Fibroblast of skin of abdomen (primary cell): ENCODE measurements at regions not wholly inside any gene's neighbourhood (a gene's known extent, or its start where the extent isn't known, plus 50 kb on each side); places are given as distances from the start of the nearest gene placed in this dataset.

Experiments
- DNase-seq: peaks from one replicate; pipeline ENCODE4 v3.0.0-alpha.2; 2013

DNA sequence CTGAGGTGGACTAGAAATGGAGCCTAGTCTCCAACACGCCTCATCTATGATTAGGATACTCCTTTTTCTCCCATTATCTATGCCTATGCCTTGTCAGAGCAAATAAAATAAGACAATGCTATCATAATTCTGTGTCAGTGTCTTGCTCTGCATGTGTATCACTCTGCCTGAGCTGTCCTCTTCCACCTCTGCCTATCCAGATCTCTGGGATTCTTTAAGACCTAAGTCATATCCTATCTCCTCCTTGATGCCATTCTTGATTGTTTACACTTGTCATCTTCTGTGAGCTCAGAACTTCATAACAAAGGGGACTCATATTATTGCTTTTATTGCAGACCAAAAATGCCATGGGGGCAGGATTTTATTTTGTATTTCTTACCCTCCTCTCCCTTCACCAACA, 351.2 kb upstream of the C9orf72 start:
- peak; percentile 10 for DNase-seq

GRCh38 chr9:27925815-27926214, 352.5 kb upstream of the C9orf72 start:
- no peak for DNase-seq

- no peak for DNase-seq
Measured at GRCh38 chr9:27929841-27930240, 356.6 kb upstream of the C9orf72 start.

DNA sequence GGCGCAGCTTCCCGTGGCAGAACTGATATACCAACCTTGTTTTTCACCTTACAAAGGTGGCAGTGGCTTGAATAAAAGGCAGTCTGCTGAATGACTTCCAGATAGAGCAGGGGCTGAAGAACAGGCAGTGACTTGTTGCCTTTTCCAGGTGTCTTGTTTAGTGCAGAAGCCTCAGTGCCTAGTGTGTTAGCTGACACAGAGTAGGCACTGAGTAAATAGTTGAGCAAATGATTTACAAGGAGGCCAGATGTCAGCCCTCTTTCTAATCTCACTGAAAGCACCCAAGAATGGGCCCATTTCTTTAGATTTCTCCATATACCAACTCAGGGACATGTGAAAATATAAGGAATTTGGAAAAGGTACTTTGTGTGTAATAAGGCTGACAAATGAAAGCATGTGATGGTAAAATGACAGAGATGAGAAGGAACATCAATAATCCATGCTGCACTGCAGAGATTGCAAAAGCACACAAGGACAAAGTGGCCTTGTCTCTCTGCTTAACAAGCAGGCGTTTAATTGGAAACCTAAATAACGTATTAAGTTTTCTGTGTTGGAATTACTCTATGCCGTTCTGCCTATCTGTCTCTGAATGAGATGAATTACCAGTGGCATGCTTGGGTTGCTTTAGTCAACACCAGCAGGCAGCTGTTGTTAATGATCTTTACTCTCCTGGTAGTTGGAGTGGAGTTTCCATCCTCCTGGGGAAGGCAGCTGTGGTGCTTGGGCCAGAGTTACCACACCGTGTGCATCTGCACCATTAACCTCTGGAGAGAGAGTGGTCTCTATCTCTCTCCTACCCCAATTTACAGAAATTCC, 360.1 kb upstream of the C9orf72 start:
- no peak for DNase-seq

DNA sequence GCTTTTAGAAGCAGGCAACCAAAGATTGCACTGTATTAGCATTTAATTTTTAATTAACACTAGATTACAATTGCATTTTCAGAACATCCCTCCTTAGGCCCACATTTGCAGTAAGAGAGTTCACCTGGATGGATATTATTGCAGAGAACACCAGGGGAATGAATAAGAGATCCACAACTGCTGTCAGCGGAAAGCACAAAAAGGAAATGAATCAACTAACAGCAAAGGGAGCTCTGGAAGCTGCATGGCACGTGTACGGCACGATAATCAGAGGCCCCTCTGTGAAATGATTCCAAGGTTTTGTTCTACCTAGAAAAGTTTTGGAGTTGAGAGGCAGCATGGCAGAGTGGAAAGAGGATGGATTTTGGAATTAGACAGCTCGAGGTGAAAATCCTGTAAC, 361.2 kb upstream of the C9orf72 start:
- no peak for DNase-seq

DNA sequence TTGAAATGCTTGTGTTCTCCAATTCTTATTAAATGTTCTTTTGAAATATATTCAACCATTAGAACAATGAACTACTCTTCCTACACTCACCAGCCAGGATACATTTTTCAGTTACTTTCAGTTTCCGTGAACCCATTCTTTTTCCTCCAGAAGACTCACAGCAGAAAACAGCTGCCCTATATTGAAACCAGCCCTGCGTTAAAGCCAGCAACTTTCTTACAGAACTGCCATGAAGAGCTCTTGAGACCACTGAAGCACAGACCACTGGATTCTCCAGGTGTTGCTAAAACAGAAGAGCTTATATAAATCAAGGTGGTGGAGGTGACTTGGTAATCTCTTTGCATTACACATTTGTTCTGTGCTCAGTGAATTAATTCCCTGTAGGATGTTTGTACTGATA, 365.9 kb upstream of the C9orf72 start:
- no peak for DNase-seq

- no peak for DNase-seq
Measured at GRCh38 chr9:27940535-27940934, 367.3 kb upstream of the C9orf72 start.

DNA sequence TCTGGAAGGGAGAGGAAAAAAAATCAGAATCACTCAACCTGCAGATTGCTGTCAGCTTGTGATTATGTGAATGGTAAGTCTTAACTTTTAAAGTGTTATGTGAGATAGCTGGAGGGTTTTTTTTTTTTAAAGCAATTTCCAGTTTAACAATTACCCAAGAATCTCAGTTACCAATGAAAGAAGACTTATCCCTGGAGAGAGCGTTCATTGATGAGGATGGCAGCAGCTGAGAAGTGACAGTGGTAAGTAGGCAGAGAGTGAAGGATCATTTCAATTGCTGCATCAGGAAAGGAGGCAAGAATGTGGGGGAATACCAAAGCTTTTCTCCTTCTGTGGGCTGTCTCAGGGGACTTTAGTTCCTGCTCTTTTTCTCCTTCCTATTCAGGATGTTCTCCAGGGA, 370.2 kb upstream of the C9orf72 start:
- DNase-seq: no peak

DNA sequence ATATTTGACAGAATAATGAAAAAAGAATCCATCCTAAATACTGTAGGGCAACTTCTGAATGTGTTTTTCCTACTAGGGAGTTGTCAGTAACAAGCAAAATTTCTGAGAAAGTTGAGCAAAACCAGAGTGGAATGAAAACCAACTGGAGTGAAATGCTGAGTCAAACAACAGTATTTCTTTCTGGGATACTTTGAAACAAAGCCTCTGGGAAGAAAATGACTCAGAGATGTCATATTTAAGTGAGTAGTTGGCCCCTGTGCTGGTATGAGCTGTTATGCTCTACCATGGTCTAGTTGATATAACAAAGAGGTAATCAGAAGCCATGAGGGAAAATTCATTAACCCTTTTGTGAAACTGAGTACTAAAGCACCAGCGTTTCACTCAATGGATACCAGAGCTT, 372.1 kb upstream of the C9orf72 start:
- peak; percentile 78 for DNase-seq

- no peak for DNase-seq
Measured at GRCh38 chr9:27950382-27950781, 377.1 kb upstream of the C9orf72 start.

DNA sequence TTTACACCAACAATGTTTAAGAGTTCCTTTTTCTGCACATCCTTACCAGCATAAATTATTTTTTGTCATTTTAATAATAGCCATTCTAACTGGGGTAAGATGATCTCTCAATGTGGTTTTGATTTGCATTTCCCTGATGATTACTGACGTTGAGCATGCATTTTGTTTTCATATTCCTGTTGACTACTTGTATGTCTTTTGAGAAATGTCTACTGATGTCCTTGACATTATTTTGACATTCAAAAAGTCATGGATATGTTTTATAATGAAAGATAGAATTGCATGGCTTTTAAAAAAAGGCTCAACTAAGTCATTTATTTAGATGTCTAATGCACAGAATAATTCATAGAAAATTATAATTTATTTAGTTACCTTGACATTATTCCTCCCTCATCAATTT, 381.6 kb upstream of the C9orf72 start:
- no peak for DNase-seq

- DNase-seq: no peak
Measured at GRCh38 chr9:27963836-27964235, 390.6 kb upstream of the C9orf72 start.

GRCh38 chr9:27967210-27967609, 393.9 kb upstream of the C9orf72 start:
- DNase-seq: no peak

DNA sequence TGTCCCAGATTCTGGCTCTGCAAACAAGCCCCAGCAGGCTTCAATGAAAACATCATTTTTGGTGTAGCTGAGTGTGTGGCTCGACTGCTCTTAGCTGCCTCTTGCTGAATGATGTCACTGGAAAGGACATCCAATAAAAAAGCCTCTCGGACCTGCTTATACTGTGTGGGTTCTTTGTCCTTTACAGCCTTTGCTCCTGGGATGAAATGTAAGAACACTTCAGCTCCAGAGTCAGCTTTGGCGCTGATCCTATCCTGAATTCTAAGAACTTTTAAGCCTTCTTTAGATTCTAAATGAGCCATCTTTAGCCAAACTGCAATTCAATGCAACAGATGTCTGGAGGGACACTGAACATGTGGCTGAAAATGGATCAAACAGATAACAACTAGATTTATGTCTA, 404.6 kb upstream of the C9orf72 start:
- no peak for DNase-seq

GRCh38 chr9:27985714-27986113, 412.4 kb upstream of the C9orf72 start:
- DNase-seq: no peak

- no peak for DNase-seq
Measured at GRCh38 chr9:27990524-27990923, 417.2 kb upstream of the C9orf72 start.

- no peak for DNase-seq
Measured at GRCh38 chr9:27991221-27991620, 417.9 kb upstream of the C9orf72 start.

- no peak for DNase-seq
Measured at GRCh38 chr9:28001096-28001495, 427.8 kb upstream of the C9orf72 start.

GRCh38 chr9:28004900-28005299, 431.6 kb upstream of the C9orf72 start:
- no peak for DNase-seq

- DNase-seq: no peak
Measured at GRCh38 chr9:28005779-28006178, 432.5 kb upstream of the C9orf72 start.

DNA sequence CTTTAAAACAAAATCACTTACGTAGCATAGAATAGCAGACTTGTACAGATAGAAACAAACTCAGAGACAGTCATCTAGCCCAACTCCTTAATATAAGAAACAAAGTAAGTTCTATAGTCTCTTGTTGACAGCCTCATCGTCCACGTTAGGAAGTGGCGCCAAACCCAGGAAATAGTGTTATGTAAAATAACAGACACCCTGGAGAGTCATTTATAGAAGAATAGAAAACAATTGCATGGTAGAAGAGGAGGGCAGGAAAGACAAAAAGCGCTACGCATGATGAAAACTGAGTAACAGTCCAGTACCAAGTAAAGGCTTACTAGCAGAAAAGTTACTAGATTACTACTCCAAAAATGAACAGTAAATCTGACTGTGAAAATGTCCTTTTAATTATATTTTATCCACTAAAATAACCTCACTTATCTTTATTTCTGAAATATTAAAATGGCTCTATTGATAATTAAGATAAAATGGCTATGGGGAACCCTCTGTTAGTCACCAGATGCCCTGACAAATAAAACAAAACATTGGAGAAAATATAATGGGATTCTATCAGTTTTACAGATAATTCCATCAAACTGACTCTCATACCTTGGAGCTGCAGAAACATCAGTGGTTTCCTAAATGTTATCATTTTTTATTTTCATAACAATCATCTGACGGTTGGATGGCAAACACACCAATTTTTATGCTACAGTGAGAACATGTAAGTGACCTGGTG, 434.0 kb upstream of the C9orf72 start:
- no peak for DNase-seq

DNA sequence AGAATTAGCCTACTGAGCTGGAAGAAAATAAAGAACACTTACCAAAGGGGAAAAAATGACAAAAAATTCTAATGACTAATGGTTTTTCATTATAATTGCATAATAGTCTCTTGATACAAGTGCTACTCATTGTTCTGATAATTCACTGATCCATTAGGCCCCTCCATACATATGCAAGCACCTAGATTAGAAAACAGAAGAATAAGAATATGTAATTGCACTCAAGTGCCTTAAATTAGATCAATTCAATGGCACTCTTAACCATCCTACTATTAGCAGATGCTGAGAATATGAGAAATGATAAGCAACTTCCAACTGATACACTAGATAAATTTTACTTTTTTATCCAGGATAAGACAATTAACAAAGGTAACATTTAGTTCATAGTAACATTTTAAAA, 440.9 kb upstream of the C9orf72 start:
- DNase-seq: no peak

DNA sequence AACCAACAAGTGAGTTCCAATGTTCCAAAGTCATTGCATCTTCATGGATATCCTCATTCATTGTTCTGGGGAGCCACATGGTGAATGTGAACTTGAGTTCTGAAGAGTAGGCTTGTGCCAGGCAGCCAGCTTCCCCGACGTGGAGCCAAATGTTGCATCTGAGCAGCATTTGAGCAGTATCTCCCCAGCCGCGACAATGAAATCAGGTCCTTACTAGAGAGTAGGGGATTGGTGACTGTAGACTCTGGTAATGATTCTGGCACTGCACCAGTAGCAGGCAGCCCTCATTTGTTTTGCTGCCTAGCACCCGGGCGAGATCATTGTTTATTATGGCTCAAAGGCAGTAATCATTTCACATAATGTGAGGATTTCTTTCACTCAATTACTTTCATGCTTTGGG, 451.4 kb upstream of the C9orf72 start:
- no peak for DNase-seq

DNA sequence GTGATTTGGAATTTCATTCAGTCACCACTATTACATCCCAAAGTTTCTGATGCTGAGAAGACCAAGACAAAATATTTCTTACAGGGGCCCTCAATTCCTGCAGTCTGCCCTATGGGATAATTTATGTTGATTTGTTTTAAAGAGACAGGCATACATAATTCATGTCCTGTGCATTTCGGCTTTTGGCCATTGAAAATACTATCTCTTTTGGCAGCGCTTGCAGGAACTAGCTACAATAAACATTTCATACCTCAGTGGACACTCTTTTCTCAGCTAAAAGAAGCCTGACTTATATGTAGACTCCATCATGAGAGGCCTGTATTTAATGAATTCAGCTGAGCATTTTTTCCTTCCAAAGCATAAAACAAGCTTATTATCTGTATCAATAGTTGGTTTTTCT, 451.9 kb upstream of the C9orf72 start:
- DNase-seq: no peak
